A549 (cell line): ENCODE measurements at regions not wholly inside any gene's neighbourhood (a gene's known extent, or its start where the extent isn't known, plus 50 kb on each side); places are given as distances from the start of the nearest gene placed in this dataset.

Experiments
- ATAC-seq, 2 experiments: fragments of 200-7000 bp in 1 of 2; fragments of >200 bp in 1 of 2; cut with Nextera tagmentation in 1 of 2; cut with Tn5 transposase in 1 of 2; 3 replicates each; pipeline versions ENCODE4 v1.8.0 to v1.9.1; 2018 to 2020; ENCODE audit warnings: mild to moderate bottlenecking in 1 of 2, moderate library complexity in 1 of 2
- CTCF ChIA-PET: fragments of 300-600 bp; sonication (Branson Sonifier 250); formaldehyde crosslinking; extraction: SDS; loops from one replicate; lab custom pipeline; 2021; ENCODE audit warnings: antibody characterized with exemption, inconsistent platforms; lab: Yijun Ruan, JAX
- POLR2A ChIA-PET: fragments of 350-600 bp; formaldehyde crosslinking; extraction: SDS; loops from one replicate; lab custom pipeline; 2021; ENCODE audit warnings: antibody characterized with exemption, inconsistent platforms; lab: Yijun Ruan, JAX
- DNase-seq, 2 experiments: peaks; one replicate each; pipeline versions ENCODE4 v3.0.0 to v3.0.0-alpha.2; 2011 to 2016; ENCODE audit warnings: low read depth in 1 of 2, low spot score in 1 of 2
- FAIRE-seq: peaks from 2 replicates; lab custom pipeline; 2011; peaks lifted over from hg19 to GRCh38; lab: Jason Lieb, UNC
- H3K27ac ChIP-seq, 2 experiments: fragments of >200 bp; sonication (Bioruptor Twin); formaldehyde crosslinking; 3 replicates each; pipeline ENCODE4 v1.5.1; 2016 to 2017
- H3K4me1 ChIP-seq: fragments of >200 bp; sonication (Bioruptor Twin); formaldehyde crosslinking; 3 replicates; pipeline ENCODE4 v1.6.1; 2016
- H3K4me2 ChIP-seq: fragments of >200 bp; sonication (Bioruptor Twin); formaldehyde crosslinking; 3 replicates; pipeline ENCODE4 v1.6.1; 2016
- H3K4me3 ChIP-seq: fragments of >200 bp; sonication (Bioruptor Twin); formaldehyde crosslinking; 3 replicates; pipeline ENCODE4 v1.5.1; 2016
- H3K9me3 ChIP-seq: fragments of >200 bp; sonication (Bioruptor Twin); formaldehyde crosslinking; 3 replicates; pipeline ENCODE4 v1.6.1; 2016
- CBX8 ChIP-seq: fragments of 200-600 bp; sonication (generic); IDR thresholded peaks from 2 replicates; pipeline ENCODE4 v1.6.1; 2016
- CHD4 ChIP-seq: fragments of 200-600 bp; sonication (generic); IDR thresholded peaks from 2 replicates; pipeline ENCODE4 v1.6.1; 2016; ENCODE audit warnings: antibody characterized with exemption, mild to moderate bottlenecking, borderline replicate concordance
- FOSL2 ChIP-seq, 2 experiments: fragments of 450-650 bp in 1 of 2; fragments of >200 bp in 1 of 2; sonication (Bioruptor Twin) in 1 of 2; formaldehyde crosslinking; IDR thresholded peaks; 2 replicates each; pipeline versions ENCODE4 v1.5.0 to v1.6.1; 2016 to 2020; ENCODE audit warnings: mild to moderate bottlenecking in 1 of 2, moderate library complexity in 1 of 2
- FOXS1 ChIP-seq: fragments of 250-450 bp; sonication (Bioruptor Pico); IDR thresholded peaks from 2 replicates; pipeline ENCODE4 v1.5.0; 2020; ENCODE audit warnings: mild to moderate bottlenecking, moderate library complexity
- HDAC2 ChIP-seq: fragments of 200-600 bp; sonication (generic); IDR thresholded peaks from 2 replicates; pipeline ENCODE4 v1.6.1; 2016
- HES2 ChIP-seq: fragments of >200 bp; sonication (Bioruptor Twin); formaldehyde crosslinking; IDR thresholded peaks from 2 replicates; pipeline ENCODE4 v1.6.1; 2016
- HEYL ChIP-seq: fragments of 250-450 bp; sonication (Bioruptor Pico); IDR thresholded peaks from 2 replicates; pipeline ENCODE4 v1.8.0; 2021; ENCODE audit warnings: mild to moderate bottlenecking, moderate library complexity
- HOXA7 ChIP-seq: fragments of 250-450 bp; sonication (Bioruptor Pico); IDR thresholded peaks from 2 replicates; pipeline ENCODE4 v1.5.0; 2020; ENCODE audit warnings: mild to moderate bottlenecking, moderate library complexity
- HOXB13 ChIP-seq: fragments of 250-450 bp; sonication (Bioruptor Pico); IDR thresholded peaks from 2 replicates; pipeline ENCODE4 v1.5.0; 2020; ENCODE audit warnings: low read depth, mild to moderate bottlenecking, moderate library complexity
- JUNB ChIP-seq: fragments of >200 bp; sonication (Bioruptor Twin); formaldehyde crosslinking; IDR thresholded peaks from 2 replicates; pipeline ENCODE4 v1.6.1; 2016
- KDM1A ChIP-seq: fragments of 200-600 bp; sonication (generic); IDR thresholded peaks from 2 replicates; pipeline ENCODE4 v1.6.1; 2016; ENCODE audit warnings: low read depth, mild to moderate bottlenecking
- KDM5A ChIP-seq: fragments of 200-600 bp; sonication (generic); IDR thresholded peaks from 2 replicates; pipeline ENCODE4 v1.6.1; 2016; ENCODE audit warnings: antibody characterized with exemption, mild to moderate bottlenecking
- MAFK ChIP-seq: fragments of 450-650 bp; IDR thresholded peaks from 2 replicates; pipeline ENCODE4 v1.6.1; 2014; ENCODE audit not compliant: partially characterized antibody
- POLR2A ChIP-seq: IDR thresholded peaks from 2 replicates; pipeline ENCODE4 v1.6.1; 2012; ENCODE audit warnings: mild to moderate bottlenecking, low read length
- RCOR1 ChIP-seq: fragments of 150-350 bp; IDR thresholded peaks from 2 replicates; pipeline ENCODE4 v1.6.1; 2014; ENCODE audit warnings: antibody characterized with exemption, low read length, low read depth
- REST ChIP-seq: fragments of 200-600 bp; sonication (generic); IDR thresholded peaks from 2 replicates; pipeline ENCODE4 v1.6.1; 2016; ENCODE audit warnings: antibody characterized with exemption, mild to moderate bottlenecking, moderate library complexity
- RFX5 ChIP-seq: fragments of 450-650 bp; IDR thresholded peaks from 2 replicates; pipeline ENCODE4 v1.7.1; 2014; ENCODE audit warnings: antibody characterized with exemption, mild to moderate bottlenecking, moderate library complexity
- RNF2 ChIP-seq: fragments of 200-600 bp; sonication (generic); IDR thresholded peaks from 2 replicates; pipeline ENCODE4 v1.6.1; 2016; ENCODE audit warnings: low read depth, mild to moderate bottlenecking, antibody characterized with exemption, moderate library complexity, borderline replicate concordance
- SMC3 ChIP-seq: fragments of >200 bp; sonication (Bioruptor Twin); formaldehyde crosslinking; IDR thresholded peaks from 3 replicates; pipeline ENCODE4 v1.6.1; 2018; ENCODE audit warnings: inconsistent platforms
- TP53 ChIP-seq: fragments of 250-450 bp; sonication (Bioruptor Pico); IDR thresholded peaks from 2 replicates; pipeline ENCODE4 v1.5.0; 2021; ENCODE audit warnings: mild to moderate bottlenecking, moderate library complexity
- USF2 ChIP-seq: fragments of 450-650 bp; IDR thresholded peaks from 2 replicates; pipeline ENCODE4 v1.6.1; 2014; ENCODE audit warnings: antibody characterized with exemption
- ZNF302 ChIP-seq: fragments of 250-450 bp; sonication (Bioruptor Pico); IDR thresholded peaks from 2 replicates; pipeline ENCODE4 v1.9.0; 2021; ENCODE audit warnings: inconsistent platforms, mild to moderate bottlenecking, moderate library complexity
- WGBS: methylation state at CpG from one replicate; pipeline ENCODE4 v1.1.6; 2017; ENCODE audit errors: missing lambda C conversion rate; 5-methylcytosine and 5-hydroxymethylcytosine counted together

- Histone ChIP-seq H3K27ac (no peak overlapping the region), H3K4me2 (no peak overlapping the region), H3K4me3 (no peak overlapping the region), H3K9me3 (no peaks in the 10 kb centered on the region), H3K4me1 (no peaks in the 10 kb centered on the region)
- ChIA-PET POLR2A (no interaction called here), CTCF (no interaction called here)
- no peak for FAIRE-seq
- no peak for DNase-seq
- no peak for ATAC-seq
- WGBS, result 12% methylated on average over 2 of the region's 2 CpGs
- TF ChIP-seq HES2 (no peak), MAFK (no peak), CHD4 (no peak), HEYL (CRISPR knock-in tag) (no peak), KDM1A (no peak), USF2 (no peak), RCOR1 (no peak)
- TF ChIP-seq, all 56 proteins: peak for 0
These were observed 341.8 kb upstream of the SATB1 start for GRCh38 chr3:18766974-18767373.

- no peak for DNase-seq
- POLR2A ChIA-PET, result no interaction called here
- H3K4me2 ChIP-seq, result no peak overlapping the region
- no peak for FAIRE-seq
- H3K9me3 ChIP-seq, result no peaks in the 10 kb centered on the region
- no peak for ATAC-seq
- CTCF ChIA-PET, result no interaction called here
- H3K27ac ChIP-seq, result no peak overlapping the region
- H3K4me1 ChIP-seq, result no peaks in the 10 kb centered on the region
- no peak overlapping the region for H3K4me3 ChIP-seq
- 0% methylated on average over 1 of the region's 1 CpG for WGBS
- TF ChIP-seq RFX5, result no peak
- TF ChIP-seq, all 56 proteins: peak for 0
These were observed 340.5 kb upstream of the SATB1 start for GRCh38 chr3:18765662-18766061.

- WGBS, result 28% methylated on average over 5 of the region's 5 CpGs
- Histone ChIP-seq H3K9me3 (no peaks in the 10 kb centered on the region), H3K4me3 (no peak overlapping the region), H3K4me2 (no peak overlapping the region), H3K4me1 (no peaks in the 10 kb centered on the region), H3K27ac (no peak overlapping the region)
- CTCF ChIA-PET, result no interaction called here
- TF ChIP-seq HDAC2 (no peak), HES2 (no peak), SMC3 (no peak), KDM5A (no peak), FOSL2 (IDR thresholded peaks at IDR 0.05) (no peak), FOSL2 (CRISPR knock-in tag; IDR thresholded peaks at IDR 0.05) (no peak), RCOR1 (no peak), FOXS1 (CRISPR knock-in tag) (no peak), HOXB13 (no peak), REST (no peak), ZNF302 (CRISPR knock-in tag) (no peak), HOXA7 (CRISPR knock-in tag) (no peak), TP53 (CRISPR knock-in tag) (no peak), JUNB (no peak), POLR2A (no peak), CHD4 (no peak), RFX5 (no peak), RNF2 (no peak), CBX8 (no peak)
- no peak for DNase-seq
- no peak for ATAC-seq
- POLR2A ChIA-PET, result no interaction called here
- FAIRE-seq, result no peak
These were observed 340.0 kb upstream of the SATB1 start for GRCh38 chr3:18765161-18765560.
